ENCODE measurements at regions not wholly inside any gene's neighbourhood (a gene's known extent, or its start where the extent isn't known, plus 50 kb on each side); places are given as distances from the start of the nearest gene placed in this dataset.

DNA sequence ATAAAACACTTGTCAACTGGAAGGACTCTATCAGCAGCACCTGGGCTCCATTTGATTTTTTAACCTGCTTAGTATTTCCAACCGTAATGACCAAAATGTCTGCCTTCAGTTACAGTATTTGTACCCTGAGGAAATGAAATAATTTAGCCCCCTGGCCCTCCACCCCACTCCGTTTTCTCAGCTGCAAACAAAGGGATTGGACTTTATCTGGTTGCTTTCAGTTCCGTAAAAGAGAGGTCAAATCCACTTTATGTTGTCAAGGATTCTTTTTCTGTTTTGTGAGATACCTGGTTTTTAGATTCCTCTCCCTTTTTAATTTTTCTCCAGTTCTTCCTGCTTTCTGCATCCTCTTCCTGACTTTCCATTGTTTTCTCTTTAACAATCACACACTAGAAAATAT, 64.4 kb upstream of the BMP2 start:
- TF ChIP-seq, protein P1, sequence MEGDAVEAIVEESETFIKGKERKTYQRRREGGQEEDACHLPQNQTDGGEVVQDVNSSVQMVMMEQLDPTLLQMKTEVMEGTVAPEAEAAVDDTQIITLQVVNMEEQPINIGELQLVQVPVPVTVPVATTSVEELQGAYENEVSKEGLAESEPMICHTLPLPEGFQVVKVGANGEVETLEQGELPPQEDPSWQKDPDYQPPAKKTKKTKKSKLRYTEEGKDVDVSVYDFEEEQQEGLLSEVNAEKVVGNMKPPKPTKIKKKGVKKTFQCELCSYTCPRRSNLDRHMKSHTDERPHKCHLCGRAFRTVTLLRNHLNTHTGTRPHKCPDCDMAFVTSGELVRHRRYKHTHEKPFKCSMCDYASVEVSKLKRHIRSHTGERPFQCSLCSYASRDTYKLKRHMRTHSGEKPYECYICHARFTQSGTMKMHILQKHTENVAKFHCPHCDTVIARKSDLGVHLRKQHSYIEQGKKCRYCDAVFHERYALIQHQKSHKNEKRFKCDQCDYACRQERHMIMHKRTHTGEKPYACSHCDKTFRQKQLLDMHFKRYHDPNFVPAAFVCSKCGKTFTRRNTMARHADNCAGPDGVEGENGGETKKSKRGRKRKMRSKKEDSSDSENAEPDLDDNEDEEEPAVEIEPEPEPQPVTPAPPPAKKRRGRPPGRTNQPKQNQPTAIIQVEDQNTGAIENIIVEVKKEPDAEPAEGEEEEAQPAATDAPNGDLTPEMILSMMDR (IDR thresholded peaks at IDR 0.05), result no peak
- TF ChIP-seq POLR2A (IDR thresholded peaks at IDR 0.05), result no peak
